NCI-H1417 (cell line): ENCODE measurements at regions not wholly inside any gene's neighbourhood (a gene's known extent, or its start where the extent isn't known, plus 50 kb on each side); places are given as distances from the start of the nearest gene placed in this dataset.
"Not testable (repeated sequence)": the region's sequence is repeated elsewhere in the genome, so short reads cannot be mapped to it uniquely, and the experiment has no call there.

Source experiments
- DNase-seq, 3 experiments: peaks; one replicate each; lab custom pipeline; 2025; lab: John Stamatoyannopoulos, UW

GRCh38 chr9:25045469-25045868 lies 499.8 kb upstream of the IZUMO3 start:
- not testable (repeated sequence) for DNase-seq

- DNase-seq = no peak
Measured at GRCh38 chr9:25029743-25030142, 484.0 kb upstream of the IZUMO3 start.

- DNase-seq = no peak
Measured at GRCh38 chr9:25025686-25026085, 480.0 kb upstream of the IZUMO3 start.

GRCh38 chr9:25025156-25025555 lies 479.5 kb upstream of the IZUMO3 start:
- no peak for DNase-seq

- DNase-seq = no peak
Measured at GRCh38 chr9:25017779-25018178, 472.1 kb upstream of the IZUMO3 start.

- no peak for DNase-seq
Measured at GRCh38 chr9:25010027-25010662, 464.4 kb upstream of the IZUMO3 start.

GRCh38 chr9:25003686-25004085 lies 458.0 kb upstream of the IZUMO3 start:
- DNase-seq = peak in 2 of 3 experiments; percentile 0 to 1

- DNase-seq = no peak
Measured at GRCh38 chr9:24986331-24986730, 440.6 kb upstream of the IZUMO3 start.

- not testable (repeated sequence) for DNase-seq
Measured at GRCh38 chr9:24970780-24971179, 425.1 kb upstream of the IZUMO3 start.

- peak in 1 of 3 experiments; percentile 15 for DNase-seq
Measured at GRCh38 chr9:24961762-24962161, 416.1 kb upstream of the IZUMO3 start.

GRCh38 chr9:24953070-24953469 lies 407.4 kb upstream of the IZUMO3 start:
- DNase-seq = no peak

GRCh38 chr9:24939109-24939850 lies 393.6 kb upstream of the IZUMO3 start:
- peak in 1 of 3 experiments; percentile 3 for DNase-seq

- no peak for DNase-seq
Measured at GRCh38 chr9:24936117-24936516, 390.4 kb upstream of the IZUMO3 start.

GRCh38 chr9:24932785-24933184 lies 387.1 kb upstream of the IZUMO3 start:
- no peak for DNase-seq

- DNase-seq = no peak
Measured at GRCh38 chr9:24931894-24932293, 386.2 kb upstream of the IZUMO3 start.

GRCh38 chr9:24912767-24913166 lies 367.1 kb upstream of the IZUMO3 start:
- DNase-seq = no peak

GRCh38 chr9:24901319-24901718 lies 355.6 kb upstream of the IZUMO3 start:
- DNase-seq = no peak

- no peak for DNase-seq
Measured at GRCh38 chr9:24900179-24900578, 354.5 kb upstream of the IZUMO3 start.

- DNase-seq = no peak
Measured at GRCh38 chr9:24899463-24899862, 353.8 kb upstream of the IZUMO3 start.

GRCh38 chr9:24897826-24898225 lies 352.1 kb upstream of the IZUMO3 start:
- DNase-seq = no peak

- DNase-seq = no peak
Measured at GRCh38 chr9:24881361-24881760, 335.7 kb upstream of the IZUMO3 start.

- no peak for DNase-seq
Measured at GRCh38 chr9:24879591-24879990, 333.9 kb upstream of the IZUMO3 start.

GRCh38 chr9:24856601-24857000 lies 310.9 kb upstream of the IZUMO3 start:
- not testable (repeated sequence) for DNase-seq
